Natural killer cell (primary cell): ENCODE measurements at regions not wholly inside any gene's neighbourhood (a gene's known extent, or its start where the extent isn't known, plus 50 kb on each side); places are given as distances from the start of the nearest gene placed in this dataset.
"Not testable (repeated sequence)": the region's sequence is repeated elsewhere in the genome, so short reads cannot be mapped to it uniquely, and the experiment has no call there.

Experiments
- ATAC-seq, 3 donors: fragments of 150-1000 bp in 2 of 3; fragments of 200-7000 bp in 1 of 3; cut with Tn5 transposase; 1 replicate in 1 of 3; 2 replicates in 2 of 3; pipeline ENCODE4 v1.10.0; 2021; ENCODE audit warnings: mild to moderate bottlenecking in 2 of 3, moderate library complexity in 2 of 3
- DNase-seq, 2 donors: peaks; one replicate each; pipeline versions ENCODE4 v3.0.0 to v3.0.0-alpha.2; 2013 to 2021; ENCODE audit warnings: mixed read lengths in 1 of 2
- H3K27ac ChIP-seq: one replicate; pipeline ENCODE4 v1.5.1; 2013; ENCODE audit warnings: mild to moderate bottlenecking, low read length
- H3K27me3 ChIP-seq: one replicate; pipeline ENCODE4 v1.6.1; 2013; ENCODE audit warnings: low read length; ENCODE audit not compliant: control insufficient read depth, insufficient read depth
- H3K36me3 ChIP-seq: one replicate; pipeline ENCODE4 v1.6.1; 2013; ENCODE audit warnings: low read length; ENCODE audit not compliant: control insufficient read depth, insufficient read depth
- H3K4me1 ChIP-seq: one replicate; pipeline ENCODE4 v1.6.1; 2013; ENCODE audit warnings: low read length; ENCODE audit not compliant: control insufficient read depth, insufficient read depth
- H3K4me3 ChIP-seq: one replicate; pipeline ENCODE4 v1.5.1; 2013; ENCODE audit warnings: low read length
- H3K9me3 ChIP-seq: one replicate; pipeline ENCODE4 v1.6.1; 2013; ENCODE audit warnings: low read length; ENCODE audit not compliant: control insufficient read depth, insufficient read depth
- H3K27ac Mint-ChIP-seq, 2 donors: one replicate each; pipeline ENCODE4 v1.8.0; 2022; ENCODE audit warnings: mild to moderate bottlenecking in 2 of 2, mixed read lengths in 2 of 2, moderate library complexity in 1 of 2
- H3K27me3 Mint-ChIP-seq, 2 donors: one replicate each; pipeline ENCODE4 v1.8.0; 2022; ENCODE audit warnings: low read depth in 2 of 2, mixed read lengths in 2 of 2
- H3K36me3 Mint-ChIP-seq: one replicate; pipeline ENCODE4 v1.8.0; 2022; ENCODE audit warnings: mixed read lengths
- H3K4me1 Mint-ChIP-seq, 2 donors: one replicate each; pipeline ENCODE4 v1.8.0; 2022; ENCODE audit warnings: mixed read lengths in 2 of 2
- H3K4me3 Mint-ChIP-seq: one replicate; pipeline ENCODE4 v1.8.0; 2022; ENCODE audit warnings: mild to moderate bottlenecking, moderate library complexity, mixed read lengths
- H3K9me3 Mint-ChIP-seq, 2 donors: one replicate each; pipeline ENCODE4 v1.8.0; 2022; ENCODE audit warnings: mixed read lengths in 2 of 2
- WGBS: methylation state at CpG from one replicate; pipeline ENCODE4 v1.1.7; 2013; ENCODE audit warnings: missing lambda C conversion rate; ENCODE audit not compliant: insufficient coverage; 5-methylcytosine and 5-hydroxymethylcytosine counted together
- intact Hi-C: fragments of 100-400 bp; cut with micrococcal nuclease; formaldehyde crosslinking; loops from one replicate; pipeline ENCODE4 v1.14.2; 2022
- TF ChIP-seq, protein P1 (sequence below): fragments of 200-600 bp; IDR thresholded peaks from one replicate; pipeline ENCODE4 v1.8.0; 2022; ENCODE audit warnings: antibody characterized with exemption

DNA sequence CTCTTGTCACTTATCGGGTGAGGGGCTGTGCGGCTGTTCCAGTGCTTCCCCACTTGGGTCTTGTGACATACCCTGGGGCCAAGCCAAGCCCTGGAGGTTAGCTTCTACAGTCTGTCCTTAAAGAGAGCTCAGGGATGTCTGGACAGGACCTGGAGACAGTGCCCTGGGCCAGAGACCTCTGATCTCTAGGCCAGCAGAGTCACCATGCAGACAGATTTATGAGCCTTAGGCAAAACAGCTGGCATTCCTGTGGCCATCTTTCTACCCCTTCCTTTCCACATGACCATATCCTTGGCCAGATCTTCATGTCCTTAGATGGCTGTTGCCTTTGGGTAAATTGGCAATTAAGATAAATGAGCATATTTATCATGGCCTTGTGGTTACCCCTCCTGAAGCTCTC, 678.6 kb downstream of the MAFB start:
- H3K9me3 Mint-ChIP-seq: peaks cover 4 to 6% of the 10 kb centered on the region in 2 donors
- WGBS: 81% methylated on average over 2 of the region's 2 CpGs
- intact Hi-C loops: no loop called here
- TF ChIP-seq, protein P1, sequence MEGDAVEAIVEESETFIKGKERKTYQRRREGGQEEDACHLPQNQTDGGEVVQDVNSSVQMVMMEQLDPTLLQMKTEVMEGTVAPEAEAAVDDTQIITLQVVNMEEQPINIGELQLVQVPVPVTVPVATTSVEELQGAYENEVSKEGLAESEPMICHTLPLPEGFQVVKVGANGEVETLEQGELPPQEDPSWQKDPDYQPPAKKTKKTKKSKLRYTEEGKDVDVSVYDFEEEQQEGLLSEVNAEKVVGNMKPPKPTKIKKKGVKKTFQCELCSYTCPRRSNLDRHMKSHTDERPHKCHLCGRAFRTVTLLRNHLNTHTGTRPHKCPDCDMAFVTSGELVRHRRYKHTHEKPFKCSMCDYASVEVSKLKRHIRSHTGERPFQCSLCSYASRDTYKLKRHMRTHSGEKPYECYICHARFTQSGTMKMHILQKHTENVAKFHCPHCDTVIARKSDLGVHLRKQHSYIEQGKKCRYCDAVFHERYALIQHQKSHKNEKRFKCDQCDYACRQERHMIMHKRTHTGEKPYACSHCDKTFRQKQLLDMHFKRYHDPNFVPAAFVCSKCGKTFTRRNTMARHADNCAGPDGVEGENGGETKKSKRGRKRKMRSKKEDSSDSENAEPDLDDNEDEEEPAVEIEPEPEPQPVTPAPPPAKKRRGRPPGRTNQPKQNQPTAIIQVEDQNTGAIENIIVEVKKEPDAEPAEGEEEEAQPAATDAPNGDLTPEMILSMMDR: no peak
- DNase-seq (no peak), ATAC-seq (no peak)
- no peaks in the 10 kb centered on the region for H3K36me3 ChIP-seq
- H3K4me1 Mint-ChIP-seq: no peaks in the 10 kb centered on the region
- no peak overlapping the region for H3K27ac ChIP-seq
- H3K36me3 Mint-ChIP-seq: no peaks in the 10 kb centered on the region
- H3K4me1 ChIP-seq: no peaks in the 10 kb centered on the region
- H3K4me3 ChIP-seq: no peak overlapping the region
- no peaks in the 10 kb centered on the region for H3K27me3 ChIP-seq
- no peaks in the 10 kb centered on the region for H3K27me3 Mint-ChIP-seq
- no peaks in the 10 kb centered on the region for H3K9me3 ChIP-seq
- no peak overlapping the region for H3K4me3 Mint-ChIP-seq
- H3K27ac Mint-ChIP-seq: no peak overlapping the region

DNA sequence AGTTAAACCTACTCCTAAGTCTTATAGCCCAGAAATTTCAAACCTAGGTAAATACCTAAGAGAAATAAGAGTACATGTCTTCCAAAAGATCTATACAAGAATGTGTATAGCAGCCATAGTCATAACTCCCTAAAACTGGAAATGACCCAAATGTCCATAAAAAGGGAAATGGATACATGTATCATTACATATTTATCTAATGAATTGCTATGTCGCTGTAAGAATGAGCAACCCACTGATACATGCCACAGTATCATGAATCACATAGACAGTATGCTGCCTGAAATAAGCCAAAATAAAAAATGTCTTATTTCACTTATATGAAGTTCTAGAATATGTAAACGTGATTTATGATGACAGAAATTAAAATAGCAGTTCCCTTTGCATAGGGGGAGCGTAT, 679.5 kb downstream of the MAFB start:
- Histone ChIP-seq H3K27ac (no peak overlapping the region), H3K27me3 (no peaks in the 10 kb centered on the region), H3K36me3 (no peaks in the 10 kb centered on the region), H3K9me3 (no peaks in the 10 kb centered on the region), H3K4me3 (no peak overlapping the region), H3K4me1 (no peaks in the 10 kb centered on the region)
- 67% methylated on average over 3 of the region's 3 CpGs for WGBS
- peaks cover 0 to 3% of the 10 kb centered on the region in 2 donors for H3K27me3 Mint-ChIP-seq
- H3K9me3 Mint-ChIP-seq: peaks cover 4 to 8% of the 10 kb centered on the region in 2 donors
- no peak for DNase-seq
- no peak for ATAC-seq
- no peaks in the 10 kb centered on the region for H3K36me3 Mint-ChIP-seq
- intact Hi-C loops: no loop called here
- H3K4me1 Mint-ChIP-seq: no peaks in the 10 kb centered on the region
- H3K4me3 Mint-ChIP-seq: no peak overlapping the region
- no peak overlapping the region for H3K27ac Mint-ChIP-seq
- TF ChIP-seq, protein P1: no peak

DNA sequence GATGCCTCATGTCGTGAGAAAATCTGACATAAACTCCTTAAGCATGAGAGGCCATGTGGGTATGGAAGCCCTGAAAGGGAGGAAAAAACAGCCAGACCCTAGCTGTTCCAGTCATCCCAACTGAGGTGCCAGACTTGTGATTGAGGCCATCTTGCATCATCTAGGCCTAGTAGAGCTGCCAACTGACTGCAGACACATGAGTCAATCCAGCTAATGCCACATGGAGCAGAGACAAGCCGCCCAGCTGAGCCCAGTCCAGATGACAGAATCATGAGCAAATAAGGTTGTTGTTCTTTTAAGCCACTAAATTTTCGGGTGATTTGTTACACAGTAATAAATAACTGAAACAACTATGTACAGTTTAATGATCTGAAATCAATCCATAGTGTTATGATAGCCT, 680.9 kb downstream of the MAFB start:
- H3K36me3 Mint-ChIP-seq: no peaks in the 10 kb centered on the region
- H3K27ac Mint-ChIP-seq: no peak overlapping the region
- intact Hi-C loops: no loop called here
- H3K27ac ChIP-seq: no peak overlapping the region
- ATAC-seq: no peak
- H3K4me3 Mint-ChIP-seq: no peak overlapping the region
- 96% methylated on average over 2 of the region's 3 CpGs for WGBS
- H3K4me3 ChIP-seq: no peak overlapping the region
- no peaks in the 10 kb centered on the region for H3K4me1 ChIP-seq
- TF ChIP-seq, protein P1: no peak
- peaks cover 0 to 3% of the 10 kb centered on the region in 2 donors for H3K27me3 Mint-ChIP-seq
- no peak for DNase-seq
- H3K36me3 ChIP-seq: no peaks in the 10 kb centered on the region
- H3K9me3 Mint-ChIP-seq: peaks cover 4 to 10% of the 10 kb centered on the region in 2 donors
- no peaks in the 10 kb centered on the region for H3K9me3 ChIP-seq
- H3K27me3 ChIP-seq: no peaks in the 10 kb centered on the region
- no peaks in the 10 kb centered on the region for H3K4me1 Mint-ChIP-seq

DNA sequence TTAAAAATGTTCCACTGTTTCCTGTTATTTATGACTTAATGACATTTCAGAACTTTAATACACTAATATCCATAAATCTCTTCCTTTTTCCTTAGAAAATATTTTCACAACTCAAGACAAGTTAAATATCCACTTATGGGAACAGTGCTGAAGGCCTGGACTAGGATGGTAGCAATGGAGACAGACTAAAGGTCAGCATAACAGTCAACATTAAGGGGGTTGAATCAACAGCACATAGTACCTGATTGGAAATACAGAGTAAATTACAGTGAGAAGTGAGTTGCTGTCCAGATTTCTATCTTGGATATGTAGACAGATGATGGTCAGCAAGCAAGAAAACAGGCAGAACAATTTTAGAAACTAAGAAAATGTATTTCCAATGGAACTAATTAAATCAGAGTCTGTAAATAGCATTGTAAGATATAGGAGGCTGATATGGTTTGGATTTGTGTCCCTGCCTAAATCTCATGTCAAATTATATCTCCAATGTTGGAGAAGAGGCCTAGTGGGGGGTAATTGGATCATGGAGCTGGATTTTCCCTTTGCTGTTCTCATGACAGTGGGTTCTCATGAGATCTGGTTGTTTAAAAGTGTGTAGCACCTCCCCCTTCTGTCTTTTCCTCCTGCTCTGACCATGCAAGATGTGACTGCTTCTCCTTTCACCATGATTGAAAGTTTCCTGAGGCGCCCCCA, 682.7 kb downstream of the MAFB start:
- intact Hi-C loops: no loop called here
- WGBS: 15% methylated on average over 1 of the region's 1 CpG
- Histone ChIP-seq H3K27ac (no peak overlapping the region), H3K36me3 (no peaks in the 10 kb centered on the region), H3K9me3 (no peaks in the 10 kb centered on the region), H3K4me1 (no peaks in the 10 kb centered on the region), H3K27me3 (no peaks in the 10 kb centered on the region), H3K4me3 (no peak overlapping the region)
- TF ChIP-seq, protein P1: no peak
- H3K36me3 Mint-ChIP-seq: no peaks in the 10 kb centered on the region
- no peak overlapping the region for H3K4me3 Mint-ChIP-seq
- peaks cover 0 to 3% of the 10 kb centered on the region in 2 donors for H3K27me3 Mint-ChIP-seq
- ATAC-seq (no peak), DNase-seq (no peak)
- peaks cover 2 to 5% of the 10 kb centered on the region in 2 donors for H3K9me3 Mint-ChIP-seq
- no peaks in the 10 kb centered on the region for H3K4me1 Mint-ChIP-seq
- H3K27ac Mint-ChIP-seq: no peak overlapping the region

DNA sequence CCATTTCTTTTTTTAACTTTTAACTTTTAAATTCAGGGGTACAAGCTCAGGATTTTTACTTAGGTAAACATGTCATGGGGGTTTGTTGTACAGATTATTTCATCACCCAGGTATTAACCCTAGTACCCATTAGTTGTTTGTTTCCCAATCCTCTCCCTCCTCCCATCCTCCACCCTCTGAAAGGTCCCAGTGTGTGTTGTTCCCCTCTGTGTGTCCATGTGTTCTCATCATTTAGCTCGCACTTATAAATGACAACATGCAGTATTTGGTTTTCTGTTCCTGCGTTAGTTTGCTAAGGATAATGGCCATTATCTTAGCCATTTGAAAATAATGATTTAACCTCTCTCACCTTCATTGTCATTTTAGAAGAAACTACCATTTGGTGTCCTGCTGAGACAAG, 684.9 kb downstream of the MAFB start:
- H3K27me3 Mint-ChIP-seq, H3K27ac ChIP-seq, ATAC-seq, H3K4me3 Mint-ChIP-seq, intact Hi-C loops, H3K27me3 ChIP-seq, H3K4me1 ChIP-seq, H3K27ac Mint-ChIP-seq, H3K4me3 ChIP-seq, H3K4me1 Mint-ChIP-seq, H3K9me3 Mint-ChIP-seq, H3K36me3 Mint-ChIP-seq, H3K9me3 ChIP-seq, DNase-seq, H3K36me3 ChIP-seq: not testable (repeated sequence)
- WGBS: 93% methylated on average over 2 of the region's 2 CpGs
